Osteoblast (primary cell): ENCODE measurements at regions not wholly inside any gene's neighbourhood (a gene's known extent, or its start where the extent isn't known, plus 50 kb on each side); places are given as distances from the start of the nearest gene placed in this dataset.
"Not testable (repeated sequence)": the region's sequence is repeated elsewhere in the genome, so short reads cannot be mapped to it uniquely, and the experiment has no call there.

Source experiments
- DNase-seq: peaks from one replicate; pipeline ENCODE4 v3.0.0; 2011; ENCODE audit warnings: low spot score, mixed read lengths; ENCODE audit not compliant: insufficient read length; ENCODE audit errors: missing footprints
- H2AFZ ChIP-seq: 2 replicates; pipeline ENCODE4 v1.6.0; 2011; ENCODE audit warnings: mild to moderate bottlenecking, low read length
- H3K27ac ChIP-seq: 2 replicates; pipeline ENCODE4 v1.5.1; 2011; ENCODE audit warnings: mild to moderate bottlenecking, low read depth, low read length, moderate library complexity
- H3K27me3 ChIP-seq: 2 replicates; pipeline ENCODE4 v1.6.0; 2012; ENCODE audit warnings: mild to moderate bottlenecking, control low read depth, inconsistent platforms, low read length, moderate library complexity; ENCODE audit not compliant: insufficient read depth
- H3K36me3 ChIP-seq: 2 replicates; pipeline ENCODE4 v1.5.1; 2011; ENCODE audit warnings: mild to moderate bottlenecking, low read length, control low read depth, moderate library complexity; ENCODE audit not compliant: insufficient read depth
- H3K4me1 ChIP-seq: 2 replicates; pipeline ENCODE4 v1.5.1; 2011; ENCODE audit warnings: mild to moderate bottlenecking, low read length, control low read depth, moderate library complexity; ENCODE audit not compliant: insufficient read depth
- H3K4me2 ChIP-seq: 2 replicates; pipeline ENCODE4 v1.6.0; 2011; ENCODE audit warnings: mild to moderate bottlenecking, low read length; ENCODE audit not compliant: insufficient read depth
- H3K4me3 ChIP-seq: fragments of 200-600 bp; sonication (generic); 3 replicates; pipeline ENCODE4 v1.5.1; 2012; ENCODE audit warnings: mild to moderate bottlenecking, low read length, inconsistent platforms; ENCODE audit not compliant: insufficient read depth
- H3K79me2 ChIP-seq: 2 replicates; pipeline ENCODE4 v1.6.0; 2012; ENCODE audit warnings: mild to moderate bottlenecking, low read length, control low read depth, inconsistent platforms; ENCODE audit not compliant: insufficient read depth
- H3K9me3 ChIP-seq: 2 replicates; pipeline ENCODE4 v1.5.1; 2011; ENCODE audit warnings: low read depth, low read length, control low read depth
- H4K20me1 ChIP-seq: 2 replicates; pipeline ENCODE4 v1.6.0; 2012; ENCODE audit warnings: mild to moderate bottlenecking, low read length, control low read depth; ENCODE audit not compliant: insufficient read depth
- CTCF ChIP-seq: IDR thresholded peaks from 2 replicates; pipeline ENCODE4 v1.5.1; 2011; ENCODE audit warnings: mild to moderate bottlenecking, low read depth, low read length, moderate library complexity; ENCODE audit errors: extremely low read depth

DNA sequence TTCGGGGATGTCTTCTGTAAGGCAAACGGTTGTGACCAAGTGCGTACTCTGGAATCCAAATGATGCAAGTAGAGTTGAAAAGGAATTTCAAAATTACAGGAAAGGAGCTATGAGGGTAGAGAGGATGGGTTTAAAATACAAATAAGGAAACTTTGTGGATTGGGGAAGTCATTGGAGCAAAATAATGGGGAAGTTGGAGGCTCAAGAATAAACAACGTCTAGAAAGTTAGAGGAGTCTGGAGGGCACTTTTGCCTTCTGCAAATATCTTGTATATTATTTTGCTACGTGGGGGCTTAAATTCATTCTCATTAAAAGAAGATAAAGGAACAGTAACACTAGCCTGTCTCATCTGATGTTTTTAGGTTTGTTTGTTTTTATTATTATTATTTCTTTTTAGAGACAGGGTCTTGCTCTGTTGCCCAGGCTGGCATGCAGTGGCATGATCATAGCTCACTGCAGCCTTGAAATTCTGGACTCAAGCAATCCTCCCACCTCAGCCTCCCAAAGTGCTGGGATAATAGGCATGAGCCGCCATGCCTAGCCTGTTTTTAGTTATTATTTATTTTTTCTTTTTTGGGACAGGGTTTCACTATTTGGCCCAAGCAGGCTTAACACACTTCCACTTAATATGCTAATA is 55.0 kb upstream of the TNFAIP3 start:
- peak overlapping the region; percentile 69 for H3K4me2 ChIP-seq

DNA sequence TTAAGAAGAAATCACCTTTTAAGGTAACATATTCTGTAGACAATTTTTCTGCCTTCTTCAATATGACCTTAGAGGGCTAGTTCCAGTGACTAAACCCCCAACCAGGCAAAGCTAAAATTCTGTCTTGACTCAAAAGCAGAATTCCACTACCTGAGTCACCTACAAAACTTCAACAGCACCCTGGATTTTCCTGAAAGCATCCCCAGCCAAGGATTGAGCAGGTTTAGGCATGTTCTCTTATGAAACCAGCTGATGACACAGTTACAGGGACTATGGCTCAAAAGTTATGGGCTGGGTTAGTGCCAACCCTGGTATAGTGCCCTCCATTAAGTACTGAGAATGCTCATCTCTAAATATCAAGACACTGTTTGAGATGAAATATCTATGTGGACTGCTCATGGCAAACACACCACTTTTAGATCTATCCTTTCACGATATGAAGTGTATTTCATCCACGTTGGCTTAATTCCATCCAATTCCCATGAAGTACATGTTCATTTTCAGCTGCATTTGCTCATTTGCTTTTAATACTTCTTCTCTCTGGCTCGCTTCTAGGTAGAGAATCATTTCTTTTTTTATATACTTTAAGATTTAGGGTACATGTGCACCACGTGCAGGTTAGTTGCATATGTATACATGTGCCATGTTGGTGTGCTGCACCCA is 53.6 kb upstream of the TNFAIP3 start:
- no peak overlapping the region for H2AFZ ChIP-seq
- H3K4me1 ChIP-seq, result peaks cover 14% of the 10 kb centered on the region
- no peaks in the 10 kb centered on the region for H3K27me3 ChIP-seq
- no peak overlapping the region for H3K27ac ChIP-seq
- no peak overlapping the region for H3K4me2 ChIP-seq
- H3K79me2 ChIP-seq, result no peaks in the 10 kb centered on the region
- H3K4me3 ChIP-seq, result no peak overlapping the region
- no peaks in the 10 kb centered on the region for H3K36me3 ChIP-seq
- no peaks in the 10 kb centered on the region for H3K9me3 ChIP-seq
- no peak for TF ChIP-seq CTCF
- DNase-seq, result no peak
- H4K20me1 ChIP-seq, result no peaks in the 10 kb centered on the region

More for the DNA sequence above, 55.0 kb upstream of the TNFAIP3 start:
- H3K36me3 ChIP-seq, result no peaks in the 10 kb centered on the region
- no peak overlapping the region for H3K4me3 ChIP-seq
- no peak for TF ChIP-seq CTCF
- H3K27me3 ChIP-seq, result no peaks in the 10 kb centered on the region
- H3K4me1 ChIP-seq, result peaks cover 23% of the 10 kb centered on the region
- peak overlapping the region; percentile 55 for H3K27ac ChIP-seq
- no peaks in the 10 kb centered on the region for H3K79me2 ChIP-seq
- H4K20me1 ChIP-seq, result no peaks in the 10 kb centered on the region
- DNase-seq, result no peak
- H2AFZ ChIP-seq, result peak overlapping the region; percentile 65
- no peaks in the 10 kb centered on the region for H3K9me3 ChIP-seq

DNA sequence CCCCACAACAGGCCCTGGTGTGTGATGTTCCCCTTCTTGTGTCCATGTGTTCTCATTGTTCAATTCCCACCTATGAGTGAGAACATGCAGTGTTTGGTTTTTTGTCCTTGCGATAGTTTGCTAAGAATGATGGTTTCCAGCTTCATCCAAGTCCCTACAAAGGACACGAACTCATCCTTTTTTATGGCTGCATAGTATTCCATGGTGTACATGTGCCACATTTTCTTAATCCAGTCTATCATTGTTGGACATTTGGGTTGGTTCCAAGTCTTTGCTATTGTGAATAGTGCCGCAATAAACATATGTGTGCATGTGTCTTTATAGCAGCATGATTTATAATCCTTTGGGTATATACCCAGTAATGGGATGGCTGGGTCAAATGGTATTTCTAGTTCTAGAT is 53.0 kb upstream of the TNFAIP3 start:
- DNase-seq, H2AFZ ChIP-seq, H3K9me3 ChIP-seq, H3K79me2 ChIP-seq, H3K36me3 ChIP-seq, H4K20me1 ChIP-seq, H3K4me3 ChIP-seq, H3K27me3 ChIP-seq, H3K27ac ChIP-seq, H3K4me2 ChIP-seq, H3K4me1 ChIP-seq: not testable (repeated sequence)

DNA sequence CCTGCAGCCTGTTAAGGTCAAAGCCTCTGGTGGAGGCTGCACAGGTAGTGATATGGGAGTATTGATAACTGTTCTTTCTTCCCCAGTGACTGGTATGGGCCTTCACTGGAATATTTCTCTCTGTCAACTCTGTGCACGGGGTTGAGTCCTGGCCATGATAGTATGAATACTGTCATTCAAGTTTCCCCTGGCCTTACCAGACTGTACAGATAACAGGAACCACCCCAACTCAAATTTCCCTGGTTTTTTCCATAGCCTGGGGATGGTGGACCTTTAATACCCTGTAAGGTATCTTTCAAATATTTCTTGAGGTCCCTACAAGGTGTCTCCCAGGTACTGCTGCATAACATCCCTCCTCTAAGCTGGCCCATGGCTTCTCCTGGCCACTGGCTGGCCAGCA is 51.4 kb upstream of the TNFAIP3 start:
- no peak overlapping the region for H2AFZ ChIP-seq
- TF ChIP-seq CTCF, result no peak
- no peak for DNase-seq

More for the DNA sequence above, 51.4 kb upstream of the TNFAIP3 start:
- Histone ChIP-seq H3K4me3 (no peak overlapping the region), H3K36me3 (no peaks in the 10 kb centered on the region), H3K79me2 (no peaks in the 10 kb centered on the region), H3K27me3 (no peaks in the 10 kb centered on the region), H3K27ac (no peak overlapping the region), H3K4me2 (no peak overlapping the region), H3K4me1 (peaks cover 20% of the 10 kb centered on the region), H4K20me1 (no peaks in the 10 kb centered on the region), H3K9me3 (no peaks in the 10 kb centered on the region)
